NCI-H446 treated with DMSO at 0.1 percent for 48 hours (cell line): ENCODE measurements at regions not wholly inside any gene's neighbourhood (a gene's known extent, or its start where the extent isn't known, plus 50 kb on each side); places are given as distances from the start of the nearest gene placed in this dataset.

ENCODE experiments used
- DNase-seq: peaks from one replicate; lab custom pipeline; 2025; lab: John Stamatoyannopoulos, UW

GRCh38 chr2:235170016-235170415 lies 218.2 kb downstream of the SH3BP4 start:
- DNase-seq: no peak

- DNase-seq: no peak
These were observed 219.0 kb downstream of the SH3BP4 start for GRCh38 chr2:235170536-235171521.

- DNase-seq: no peak
These were observed 219.8 kb downstream of the SH3BP4 start for GRCh38 chr2:235171550-235172031.

GRCh38 chr2:235180642-235181041 lies 228.8 kb downstream of the SH3BP4 start:
- DNase-seq: no peak

- DNase-seq: no peak
These were observed 232.0 kb downstream of the SH3BP4 start for GRCh38 chr2:235183786-235184185.

- no peak for DNase-seq
These were observed 236.0 kb downstream of the SH3BP4 start for GRCh38 chr2:235187806-235188205.

GRCh38 chr2:235191486-235191885 lies 239.7 kb downstream of the SH3BP4 start:
- DNase-seq: no peak

- no peak for DNase-seq
These were observed 240.2 kb downstream of the SH3BP4 start for GRCh38 chr2:235191978-235192377.

- no peak for DNase-seq
These were observed 242.5 kb downstream of the SH3BP4 start for GRCh38 chr2:235194351-235194750.

- DNase-seq: no peak
These were observed 243.0 kb downstream of the SH3BP4 start for GRCh38 chr2:235194836-235195235.

GRCh38 chr2:235195921-235196320 lies 244.1 kb downstream of the SH3BP4 start:
- no peak for DNase-seq

GRCh38 chr2:235199128-235199527 lies 247.3 kb downstream of the SH3BP4 start:
- DNase-seq: no peak

GRCh38 chr2:235200216-235200615 lies 248.4 kb downstream of the SH3BP4 start:
- no peak for DNase-seq

- DNase-seq: no peak
These were observed 249.9 kb downstream of the SH3BP4 start for GRCh38 chr2:235201756-235202155.

GRCh38 chr2:235204948-235205347 lies 253.1 kb downstream of the SH3BP4 start:
- no peak for DNase-seq

GRCh38 chr2:235206399-235206798 lies 254.6 kb downstream of the SH3BP4 start:
- no peak for DNase-seq

GRCh38 chr2:235206980-235207579 lies 255.3 kb downstream of the SH3BP4 start:
- DNase-seq: no peak

GRCh38 chr2:235211056-235211455 lies 259.2 kb downstream of the SH3BP4 start:
- no peak for DNase-seq

GRCh38 chr2:235212501-235213158 lies 260.8 kb downstream of the SH3BP4 start:
- no peak for DNase-seq

- DNase-seq: no peak
These were observed 263.4 kb downstream of the SH3BP4 start for GRCh38 chr2:235215248-235215647.

GRCh38 chr2:235216901-235217300 lies 265.1 kb downstream of the SH3BP4 start:
- no peak for DNase-seq

GRCh38 chr2:235217846-235218245 lies 266.0 kb downstream of the SH3BP4 start:
- no peak for DNase-seq

- DNase-seq: no peak
These were observed 266.7 kb downstream of the SH3BP4 start for GRCh38 chr2:235218486-235218907.
